Adrenal gland (tissue), 9 donors: ENCODE measurements at regions not wholly inside any gene's neighbourhood (a gene's known extent, or its start where the extent isn't known, plus 50 kb on each side); places are given as distances from the start of the nearest gene placed in this dataset.

ENCODE experiments used
- DNase-seq, 7 donors: peaks; one replicate each; pipeline ENCODE4 v3.0.0-alpha.2; 2019 to 2020
- H3K27ac ChIP-seq, 5 donors: fragments of 200-600 bp; sonication (generic) in 4 of 5; 1 replicate in 3 of 5; 2 replicates in 2 of 5; pipeline versions ENCODE4 v1.5.1 to v1.8.0; 2016 to 2020; ENCODE audit warnings: mild to moderate bottlenecking in 1 of 5
- H3K27me3 ChIP-seq: fragments of 200-600 bp; 2 replicates; pipeline ENCODE4 v1.8.0; 2021
- H3K36me3 ChIP-seq, 2 donors: fragments of 200-600 bp; replicated peaks in 1 of 2; 1 replicate in 1 of 2; 2 replicates in 1 of 2; pipeline versions ENCODE4 v1.5.1 to v1.8.0; 2018 to 2022
- H3K4me1 ChIP-seq, 2 donors: fragments of 200-600 bp; replicated peaks in 1 of 2; 1 replicate in 1 of 2; 2 replicates in 1 of 2; pipeline versions ENCODE4 v1.5.1 to v1.8.0; 2018 to 2021
- H3K4me3 ChIP-seq, 4 donors: fragments of 200-600 bp; sonication (generic) in 3 of 4; one replicate each; pipeline ENCODE4 v1.5.1; 2016 to 2018
- H3K9me3 ChIP-seq, 3 donors: fragments of 200-600 bp; sonication (generic) in 1 of 3; replicated peaks in 1 of 3; 1 replicate in 2 of 3; 2 replicates in 1 of 3; pipeline versions ENCODE4 v1.5.1 to v1.8.0; 2016 to 2021
- POLR2A ChIP-seq, 2 donors: fragments of 450-650 bp; IDR thresholded peaks; one replicate each; pipeline ENCODE4 v1.6.1; 2017; ENCODE audit warnings: antibody characterized with exemption in 2 of 2, mild to moderate bottlenecking in 2 of 2, moderate library complexity in 1 of 2
- WGBS, 4 donors: extraction: QIAGEN DNeasy Blood & Tissue Kit in 2 of 4; methylation state at CpG; one replicate each; pipeline versions ENCODE4 v1.1.5 to v1.1.7; 2013 to 2017; 5-methylcytosine and 5-hydroxymethylcytosine counted together
- intact Hi-C, 2 donors: fragments of 100-400 bp; cut with DNase I; formaldehyde crosslinking; loops; one replicate each; pipeline versions ENCODE4 v1.14.1 to v1.15.0; 2022 to 2023
- TF ChIP-seq, protein P1 (sequence below), 6 experiments: fragments of 450-650 bp in 4 of 6; fragments of 200-600 bp in 2 of 6; sonication (generic) in 1 of 6; IDR thresholded peaks; 1 replicate in 5 of 6; 2 replicates in 1 of 6; pipeline versions ENCODE4 v1.5.1 to v1.8.0; 2016 to 2021; ENCODE audit warnings: antibody characterized with exemption in 6 of 6, mild to moderate bottlenecking in 2 of 6, moderate library complexity in 1 of 6
- donor health status: healthy with polysubstance abuse.
- donor health status: Bipolar disorder and iron deficiency.
- donor health status: DM: yes; HTN: yes; CAD: no.
- donor health status: DM: no; HTN: no; CAD: no.
- donor health status: DM: no; HTN: no; CAD: no.

DNA sequence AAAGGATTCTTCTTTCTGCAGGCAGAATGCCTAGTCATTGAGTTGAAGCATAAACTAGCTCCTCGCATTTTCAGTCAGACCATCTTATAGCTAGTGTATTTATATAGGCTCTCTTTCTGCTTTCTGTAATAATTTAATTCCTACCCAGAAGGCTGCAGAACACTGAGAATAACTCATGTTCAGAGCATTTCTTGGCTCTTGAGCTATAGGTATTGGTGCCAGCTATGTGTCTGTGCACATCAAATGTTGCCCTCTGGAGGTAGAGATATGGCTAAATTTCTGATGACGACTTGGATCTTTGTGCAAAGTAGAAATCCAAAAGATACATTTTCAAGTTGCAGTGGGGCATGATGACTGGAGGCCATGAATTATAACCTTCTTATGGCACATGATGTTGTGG is 336.2 kb upstream of the TPM1 start:
- intact Hi-C loops = no loop called here
- no peak for TF ChIP-seq POLR2A (IDR thresholded peaks at IDR 0.05)
- TF ChIP-seq, protein P1, sequence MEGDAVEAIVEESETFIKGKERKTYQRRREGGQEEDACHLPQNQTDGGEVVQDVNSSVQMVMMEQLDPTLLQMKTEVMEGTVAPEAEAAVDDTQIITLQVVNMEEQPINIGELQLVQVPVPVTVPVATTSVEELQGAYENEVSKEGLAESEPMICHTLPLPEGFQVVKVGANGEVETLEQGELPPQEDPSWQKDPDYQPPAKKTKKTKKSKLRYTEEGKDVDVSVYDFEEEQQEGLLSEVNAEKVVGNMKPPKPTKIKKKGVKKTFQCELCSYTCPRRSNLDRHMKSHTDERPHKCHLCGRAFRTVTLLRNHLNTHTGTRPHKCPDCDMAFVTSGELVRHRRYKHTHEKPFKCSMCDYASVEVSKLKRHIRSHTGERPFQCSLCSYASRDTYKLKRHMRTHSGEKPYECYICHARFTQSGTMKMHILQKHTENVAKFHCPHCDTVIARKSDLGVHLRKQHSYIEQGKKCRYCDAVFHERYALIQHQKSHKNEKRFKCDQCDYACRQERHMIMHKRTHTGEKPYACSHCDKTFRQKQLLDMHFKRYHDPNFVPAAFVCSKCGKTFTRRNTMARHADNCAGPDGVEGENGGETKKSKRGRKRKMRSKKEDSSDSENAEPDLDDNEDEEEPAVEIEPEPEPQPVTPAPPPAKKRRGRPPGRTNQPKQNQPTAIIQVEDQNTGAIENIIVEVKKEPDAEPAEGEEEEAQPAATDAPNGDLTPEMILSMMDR (IDR thresholded peaks at IDR 0.05) = no peak
- H3K27ac ChIP-seq = no peak overlapping the region
- no peaks in the 10 kb centered on the region for H3K9me3 ChIP-seq
- H3K4me3 ChIP-seq = no peak overlapping the region
- no peak for DNase-seq
- no peaks in the 10 kb centered on the region for H3K4me1 ChIP-seq
- WGBS, 4 donors = 85 to 92% (median 86%) methylated on average over 2 of the region's 2 CpGs
- peaks cover 0 to 11% of the 10 kb centered on the region in 2 donors for H3K36me3 ChIP-seq
- no peaks in the 10 kb centered on the region for H3K27me3 ChIP-seq

DNA sequence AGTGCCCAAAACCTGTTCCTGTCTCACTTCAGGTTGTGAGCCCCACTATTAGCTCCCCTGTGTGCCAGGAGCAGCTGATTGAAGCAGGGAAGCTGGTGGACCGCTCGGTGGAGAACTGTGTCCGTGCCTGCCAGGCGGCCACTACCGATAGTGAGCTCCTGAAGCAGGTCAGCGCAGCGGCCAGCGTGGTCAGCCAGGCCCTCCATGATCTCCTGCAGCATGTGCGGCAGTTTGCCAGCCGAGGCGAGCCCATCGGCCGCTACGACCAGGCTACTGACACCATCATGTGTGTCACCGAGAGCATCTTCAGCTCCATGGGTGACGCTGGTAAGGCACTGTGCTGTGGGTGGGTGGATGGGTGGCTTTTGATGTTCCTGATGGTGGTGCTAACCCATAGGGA is 334.1 kb upstream of the TPM1 start:
- intact Hi-C loops = no loop called here
- TF ChIP-seq POLR2A (IDR thresholded peaks at IDR 0.05) = no peak
- TF ChIP-seq, protein P1 (IDR thresholded peaks at IDR 0.05) = no peak
- H3K9me3 ChIP-seq = no peaks in the 10 kb centered on the region
- peaks cover 0 to 10% of the 10 kb centered on the region in 2 donors for H3K36me3 ChIP-seq
- H3K4me1 ChIP-seq = no peaks in the 10 kb centered on the region
- H3K27me3 ChIP-seq = no peaks in the 10 kb centered on the region
- no peak for DNase-seq
- WGBS, 4 donors = 96 to 98% methylated on average over 16 of the region's 16 CpGs; no CpG with 5 or more reads in 2 of the 4 donors
- H3K27ac ChIP-seq = no peak overlapping the region
- H3K4me3 ChIP-seq = no peak overlapping the region

DNA sequence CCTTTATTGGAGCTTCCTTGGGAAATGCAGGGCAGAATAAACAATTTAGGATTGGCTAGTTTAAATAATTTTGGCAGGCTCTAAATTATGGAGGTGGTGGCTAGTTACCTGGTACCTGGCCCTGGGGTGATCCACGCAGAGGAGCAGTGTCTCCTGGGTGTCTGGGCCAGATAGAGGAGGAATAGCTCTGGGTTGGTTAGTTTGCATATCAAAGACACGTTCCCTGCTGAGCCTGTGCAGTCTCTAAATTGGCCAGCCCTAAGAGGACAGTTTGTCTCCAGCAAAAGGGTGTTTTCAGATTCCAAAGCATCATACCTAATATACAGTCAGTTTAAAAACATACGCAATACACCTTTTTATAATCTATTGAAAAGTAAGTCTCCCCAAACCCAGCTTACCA is 333.3 kb upstream of the TPM1 start:
- Histone ChIP-seq H3K36me3 (peaks cover 0 to 10% of the 10 kb centered on the region in 2 donors), H3K4me3 (no peak overlapping the region), H3K9me3 (no peaks in the 10 kb centered on the region), H3K27me3 (no peaks in the 10 kb centered on the region), H3K4me1 (no peaks in the 10 kb centered on the region), H3K27ac (no peak overlapping the region)
- DNase-seq = no peak
- intact Hi-C loops = no loop called here
- no peak for TF ChIP-seq POLR2A (IDR thresholded peaks at IDR 0.05)
- TF ChIP-seq, protein P1 (IDR thresholded peaks at IDR 0.05) = no peak
- 92 to 100% (median 96%) methylated on average over 3 of the region's 3 CpGs for WGBS, 4 donors

DNA sequence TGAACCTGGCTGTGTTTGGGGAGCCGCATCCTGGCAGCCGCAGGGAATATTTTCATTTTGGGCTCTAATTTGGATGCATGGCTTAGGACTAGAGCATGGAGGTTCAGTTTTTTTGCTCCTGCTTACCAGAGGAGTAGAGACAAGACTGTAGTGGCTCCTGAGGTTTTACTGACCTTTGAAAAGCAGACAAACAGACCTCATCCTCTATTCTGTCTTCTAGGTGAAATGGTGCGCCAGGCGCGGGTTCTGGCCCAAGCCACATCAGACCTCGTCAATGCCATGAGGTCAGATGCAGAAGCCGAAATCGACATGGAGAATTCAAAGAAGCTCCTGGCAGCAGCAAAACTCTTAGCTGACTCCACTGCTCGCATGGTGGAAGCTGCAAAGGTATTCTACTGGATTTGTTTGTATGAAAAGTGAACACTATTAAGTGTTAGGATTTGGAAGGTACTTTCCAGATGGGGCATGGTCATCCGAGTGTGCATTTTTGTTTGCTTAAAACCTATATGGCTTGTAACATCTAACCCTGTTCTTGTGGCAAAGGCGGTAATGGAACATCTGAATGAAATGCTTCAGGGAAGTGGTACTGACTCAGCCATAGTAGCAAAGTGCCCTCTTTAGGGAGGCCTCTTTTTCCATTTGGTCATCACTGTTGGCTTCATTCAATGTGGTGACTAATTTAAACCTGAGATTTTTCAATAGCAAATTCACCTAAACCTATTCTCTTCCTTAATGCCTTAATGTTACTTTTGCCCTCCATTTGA is 330.7 kb upstream of the TPM1 start:
- H3K36me3 ChIP-seq = peaks cover 0 to 10% of the 10 kb centered on the region in 2 donors
- intact Hi-C loops = no loop called here
- no peaks in the 10 kb centered on the region for H3K27me3 ChIP-seq
- H3K27ac ChIP-seq = no peak overlapping the region
- WGBS, 4 donors = 95 to 97% (median 95%) methylated on average over 11 of the region's 11 CpGs
- no peaks in the 10 kb centered on the region for H3K9me3 ChIP-seq
- TF ChIP-seq, protein P1 (IDR thresholded peaks at IDR 0.05) = no peak
- TF ChIP-seq POLR2A (IDR thresholded peaks at IDR 0.05) = no peak
- no peak for DNase-seq
- no peaks in the 10 kb centered on the region for H3K4me1 ChIP-seq
- no peak overlapping the region for H3K4me3 ChIP-seq
